ENCODE measurements at regions not wholly inside any gene's neighbourhood (a gene's known extent, or its start where the extent isn't known, plus 50 kb on each side); places are given as distances from the start of the nearest gene placed in this dataset.

DNA sequence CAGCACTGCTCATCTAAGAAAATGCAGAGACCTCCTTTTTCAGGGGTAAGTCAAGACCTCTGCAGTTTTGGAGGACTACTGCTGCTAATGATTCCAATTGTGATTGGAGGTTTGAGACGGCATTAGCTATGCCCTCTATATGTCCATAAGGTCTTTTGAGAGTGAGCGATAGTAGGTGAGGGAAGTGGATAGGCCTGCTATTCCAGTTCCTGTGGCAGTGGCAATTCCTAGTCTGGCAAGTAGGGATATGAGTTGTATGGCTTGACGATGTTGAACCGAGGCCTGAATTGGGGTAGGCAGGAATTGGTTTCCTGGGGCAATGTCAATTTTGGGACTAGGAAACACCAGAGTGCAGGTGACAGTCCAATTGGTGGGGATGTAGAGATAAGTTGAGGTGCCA lies 913.1 kb upstream of the SLITRK5 start:
- TF ChIP-seq, protein P1, sequence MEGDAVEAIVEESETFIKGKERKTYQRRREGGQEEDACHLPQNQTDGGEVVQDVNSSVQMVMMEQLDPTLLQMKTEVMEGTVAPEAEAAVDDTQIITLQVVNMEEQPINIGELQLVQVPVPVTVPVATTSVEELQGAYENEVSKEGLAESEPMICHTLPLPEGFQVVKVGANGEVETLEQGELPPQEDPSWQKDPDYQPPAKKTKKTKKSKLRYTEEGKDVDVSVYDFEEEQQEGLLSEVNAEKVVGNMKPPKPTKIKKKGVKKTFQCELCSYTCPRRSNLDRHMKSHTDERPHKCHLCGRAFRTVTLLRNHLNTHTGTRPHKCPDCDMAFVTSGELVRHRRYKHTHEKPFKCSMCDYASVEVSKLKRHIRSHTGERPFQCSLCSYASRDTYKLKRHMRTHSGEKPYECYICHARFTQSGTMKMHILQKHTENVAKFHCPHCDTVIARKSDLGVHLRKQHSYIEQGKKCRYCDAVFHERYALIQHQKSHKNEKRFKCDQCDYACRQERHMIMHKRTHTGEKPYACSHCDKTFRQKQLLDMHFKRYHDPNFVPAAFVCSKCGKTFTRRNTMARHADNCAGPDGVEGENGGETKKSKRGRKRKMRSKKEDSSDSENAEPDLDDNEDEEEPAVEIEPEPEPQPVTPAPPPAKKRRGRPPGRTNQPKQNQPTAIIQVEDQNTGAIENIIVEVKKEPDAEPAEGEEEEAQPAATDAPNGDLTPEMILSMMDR (conservative IDR thresholded peaks at IDR 0.05): no peak
- no peak overlapping the region for H4K91ac ChIP-seq (ENCODE audit: insufficient read length, low read depth, low read length)
- peaks cover 0 to 10% of the 10 kb centered on the region in 2 experiments; a peak in 4 of 5 replicates for H3K9me3 Mint-ChIP-seq
- H3K79me1 ChIP-seq (ENCODE audit: insufficient read depth, low read depth, low read length, poor library complexity, severe bottlenecking): no peaks in the 10 kb centered on the region
- no peaks in the 10 kb centered on the region for H3K27me3 ChIP-seq (ENCODE audit: insufficient read depth, low read length)
- H3T11ph ChIP-seq (ENCODE audit: low read length): no peak overlapping the region
- no peak overlapping the region for H3K4ac ChIP-seq (ENCODE audit: low read depth, low read length)
- no peak overlapping the region; a peak in 1 of 7 replicates for H3K27ac Mint-ChIP-seq
- no peak overlapping the region for H2BK15ac ChIP-seq (ENCODE audit: low read depth, low read length)
- H3K4me1 ChIP-seq (ENCODE audit: insufficient read depth, low read length): no peaks in the 10 kb centered on the region
- H3K4me3 Mint-ChIP-seq: no peak overlapping the region
- no peak overlapping the region for H2BK20ac ChIP-seq (ENCODE audit: low read depth, low read length, poor library complexity, severe bottlenecking)
- H3K9ac ChIP-seq (ENCODE audit: extremely low read depth, insufficient read length, low read length): no peak overlapping the region
- no peak overlapping the region for H2AFZ ChIP-seq (ENCODE audit: low read length)
- DNase-seq: no peak
- no peak overlapping the region for H4K5ac ChIP-seq (ENCODE audit: insufficient read length, low read depth, low read length)
- no peak overlapping the region for H3K56ac ChIP-seq (ENCODE audit: insufficient read length, low read depth, low read length)
- H4K20me1 ChIP-seq (ENCODE audit: control insufficient read depth, insufficient read depth, insufficient read length): no peaks in the 10 kb centered on the region
- WGBS (ENCODE audit: extremely low coverage, insufficient read length, low lambda C conversion rate): no CpG with 5 or more reads among the region's 4 CpGs
- H3K27ac ChIP-seq (ENCODE audit: insufficient read length, low read depth, low read length): no peak overlapping the region
- H3K36me3 Mint-ChIP-seq (ENCODE audit: insufficient read depth in 1 of 3, low read depth in 3 of 3): no peaks in the 10 kb centered on the region; a peak in 2 of 7 replicates
- no peak overlapping the region for H3K18ac ChIP-seq (ENCODE audit: insufficient read length, low read depth, low read length)
- H2BK12ac ChIP-seq (ENCODE audit: insufficient read length, low read depth, low read length): no peak overlapping the region
- no peaks in the 10 kb centered on the region for H3K79me2 ChIP-seq (ENCODE audit: insufficient read depth, low read length)
- H3K23ac ChIP-seq (ENCODE audit: insufficient read length, low read depth, low read length): no peak overlapping the region
- H4K8ac ChIP-seq (replicated peaks; ENCODE audit: insufficient read length, low read depth, low read length): no peak overlapping the region
- H3K27me3 Mint-ChIP-seq (ENCODE audit: low read depth): no peaks in the 10 kb centered on the region; the same call in 1 of the 2 replicates
- H3K4me2 ChIP-seq (ENCODE audit: insufficient read depth, insufficient read length, low read length): no peak overlapping the region
- no peak overlapping the region for H2BK120ac ChIP-seq (ENCODE audit: low read depth, low read length, poor library complexity, severe bottlenecking)
- H2AK5ac ChIP-seq (ENCODE audit: insufficient read length, low read length): no peak overlapping the region
- peaks cover 5 to 9% of the 10 kb centered on the region in 2 experiments for H3K4me1 Mint-ChIP-seq
- H3K14ac ChIP-seq (ENCODE audit: insufficient read depth, low read length): no peak overlapping the region
- H2BK5ac ChIP-seq (ENCODE audit: insufficient read length, low read length): no peak overlapping the region
- no peaks in the 10 kb centered on the region for H3K9me3 ChIP-seq (ENCODE audit: control insufficient read depth, low read depth, low read length)
- H3K23me2 ChIP-seq (ENCODE audit: insufficient read length, low read depth, low read length, poor library complexity, severe bottlenecking): no peaks in the 10 kb centered on the region

Data from H9 (cell line).